ENCODE measurements at regions not wholly inside any gene's neighbourhood (a gene's known extent, or its start where the extent isn't known, plus 50 kb on each side); places are given as distances from the start of the nearest gene placed in this dataset.
A peak's percentile ranks its signal among the peaks of the same experiment; 100 is the strongest.

DNA sequence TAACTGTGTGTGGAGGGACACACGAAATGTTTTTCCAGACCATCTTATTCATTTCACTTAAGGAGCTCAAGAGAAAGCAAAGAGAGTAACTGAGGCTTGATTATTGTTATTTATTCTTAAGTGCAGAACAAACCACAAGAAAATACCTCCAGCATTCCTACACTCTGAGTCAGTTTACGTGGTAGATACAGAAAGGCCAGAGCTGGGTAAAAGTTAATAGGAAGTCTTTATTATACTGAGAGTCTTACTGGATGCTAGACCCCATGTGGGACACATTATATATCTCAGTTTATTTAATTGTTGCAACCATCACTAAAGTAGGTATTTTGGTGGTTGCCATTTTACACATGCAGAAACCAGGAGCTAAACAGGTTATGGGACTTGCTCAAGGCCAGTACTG is 261.4 kb upstream of the POU2AF2 start:
- peak; percentile 64 for DNase-seq (ENCODE audit: low spot score)

GRCh38 chr11:110982214-110982613 is 263.3 kb upstream of the POU2AF2 start:
- DNase-seq (ENCODE audit: low spot score), result no peak

DNA sequence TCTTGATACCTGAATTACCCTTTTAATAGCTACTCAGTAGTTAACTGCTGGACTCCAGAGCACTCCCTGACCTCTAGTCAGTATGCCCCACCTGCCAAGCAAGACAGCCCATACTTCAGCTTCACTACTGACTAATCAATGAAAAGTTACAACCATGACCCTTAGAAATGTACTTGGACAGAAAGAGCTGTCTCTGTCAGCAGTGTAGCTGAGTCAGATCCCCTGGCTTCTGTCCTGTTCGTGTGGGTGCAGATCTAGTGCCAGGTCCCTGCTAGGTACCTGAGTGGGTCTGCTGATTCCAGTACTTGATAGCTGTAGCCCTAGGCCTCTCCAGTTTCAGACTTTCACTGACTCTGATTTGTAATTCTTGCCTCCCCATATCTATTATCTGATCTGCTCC is 265.8 kb upstream of the POU2AF2 start:
- DNase-seq (ENCODE audit: low spot score), result peak; percentile 33

- no peak for DNase-seq (ENCODE audit: low spot score)
Observed at GRCh38 chr11:110977661-110978060, 265.4 kb upstream of the ARHGAP20 start.

GRCh38 chr11:110974731-110975130 is 262.5 kb upstream of the ARHGAP20 start:
- no peak for DNase-seq (ENCODE audit: low spot score)

DNA sequence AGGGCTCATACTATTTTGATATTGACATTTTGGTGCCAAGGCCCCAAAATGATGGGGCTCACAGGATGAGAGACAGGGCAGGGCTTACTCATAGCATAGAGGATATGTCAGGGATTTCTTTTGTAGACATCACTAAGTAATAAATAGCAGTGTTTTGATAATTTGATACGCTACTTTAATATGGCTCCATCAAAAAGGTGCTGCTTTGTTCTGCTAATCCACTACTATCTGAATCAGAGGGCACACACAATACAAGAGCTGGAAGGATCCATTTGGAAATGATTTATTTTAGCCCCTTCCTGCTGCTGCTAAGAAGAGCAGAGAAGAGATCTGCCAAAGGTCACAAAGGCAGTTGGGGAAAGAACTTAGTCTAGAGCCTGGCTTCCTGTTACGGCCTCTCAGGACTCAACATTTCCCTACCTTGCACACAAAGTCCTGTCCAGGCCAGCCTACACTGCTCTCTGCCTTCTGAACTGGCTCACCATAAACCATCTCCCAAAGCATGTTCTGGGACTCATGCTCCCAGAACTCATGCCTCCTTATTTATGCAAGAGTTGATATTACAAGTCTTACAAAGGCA is 261.3 kb upstream of the ARHGAP20 start:
- DNase-seq (ENCODE audit: low spot score), result no peak

DNA sequence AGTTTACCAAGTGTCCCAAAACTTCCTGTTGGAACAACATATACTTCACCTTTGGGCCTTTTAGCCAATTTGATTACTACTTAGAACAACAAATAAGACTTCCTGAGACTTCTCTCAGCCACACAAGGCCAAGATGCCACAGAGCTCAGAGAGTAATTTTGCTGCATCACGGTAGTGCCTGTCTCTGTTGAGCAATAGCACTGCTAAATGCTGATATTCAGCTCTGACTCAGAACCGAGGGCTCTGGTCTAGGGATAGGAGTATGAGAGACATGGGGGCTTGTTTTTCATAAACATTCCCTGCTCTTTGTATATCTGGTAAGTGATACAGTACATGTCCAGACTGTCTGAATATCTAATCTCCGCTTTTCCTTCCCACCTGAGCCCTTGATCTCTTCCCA is 260.4 kb upstream of the ARHGAP20 start:
- DNase-seq (ENCODE audit: low spot score), result no peak

- DNase-seq (ENCODE audit: low spot score), result no peak
Observed at GRCh38 chr11:110972106-110972505, 259.9 kb upstream of the ARHGAP20 start.

- peak; percentile 47 for DNase-seq (ENCODE audit: low spot score)
Observed at GRCh38 chr11:110971140-110971539, 258.9 kb upstream of the ARHGAP20 start.

DNA sequence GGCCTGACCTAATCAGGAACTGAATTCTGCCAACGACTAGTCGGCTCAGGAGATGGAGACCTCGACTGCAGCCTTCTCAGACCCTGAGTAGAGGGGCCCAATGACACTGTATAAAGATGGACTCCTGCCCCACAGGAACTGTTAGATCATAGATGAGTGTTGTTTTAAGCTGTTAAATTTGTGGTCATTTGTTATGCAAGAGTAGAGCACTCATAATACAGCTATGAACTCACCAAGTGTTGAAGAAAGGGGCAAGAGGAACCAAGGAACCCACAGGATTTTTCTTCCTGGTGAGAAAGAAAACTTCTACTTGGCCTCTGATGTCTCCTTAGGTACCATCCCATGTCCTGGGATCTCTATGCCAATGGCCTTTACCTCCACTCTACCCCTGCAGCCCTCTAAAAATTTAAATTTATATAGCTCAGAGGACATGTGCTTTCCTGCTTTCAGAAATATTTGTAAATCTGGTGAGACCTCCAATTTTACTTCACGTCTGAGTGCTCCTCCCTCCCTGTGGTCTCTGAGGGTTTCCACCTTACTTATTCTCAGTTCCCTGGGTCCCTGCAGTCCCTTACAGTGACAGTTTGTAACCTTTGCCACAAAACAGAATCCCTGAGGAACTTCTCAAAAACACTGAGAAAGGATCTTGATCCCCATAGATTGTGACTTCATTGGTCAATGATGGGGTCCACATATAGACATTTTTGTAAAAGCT is 256.3 kb upstream of the ARHGAP20 start:
- no peak for DNase-seq (ENCODE audit: low spot score)

- no peak for DNase-seq (ENCODE audit: low spot score)
Observed at GRCh38 chr11:110966131-110966530, 253.9 kb upstream of the ARHGAP20 start.

GRCh38 chr11:110962921-110963320 is 250.7 kb upstream of the ARHGAP20 start:
- DNase-seq (ENCODE audit: low spot score), result no peak

DNA sequence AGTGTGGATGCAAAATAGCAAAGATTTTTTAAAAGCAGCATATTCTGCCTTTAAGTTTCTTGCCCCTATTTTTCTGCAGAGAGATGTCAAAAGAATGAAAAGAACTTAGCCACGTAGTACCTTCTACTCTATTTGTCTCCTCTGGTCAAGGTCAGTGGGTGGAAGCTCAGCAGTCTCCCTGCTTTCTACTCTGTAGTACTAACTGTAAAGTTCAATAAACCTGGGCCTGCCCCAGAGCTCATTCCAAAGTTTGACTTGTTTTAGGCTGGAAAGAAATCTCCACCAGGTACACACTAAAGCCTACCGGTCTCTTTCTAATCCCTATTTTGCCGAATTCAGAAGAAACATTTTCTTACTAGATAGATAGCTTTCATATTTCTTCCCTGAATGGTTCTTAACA is 247.9 kb upstream of the ARHGAP20 start:
- DNase-seq (ENCODE audit: low spot score), result no peak

GRCh38 chr11:110958216-110958615 is 246.0 kb upstream of the ARHGAP20 start:
- DNase-seq (ENCODE audit: low spot score), result no peak

DNA sequence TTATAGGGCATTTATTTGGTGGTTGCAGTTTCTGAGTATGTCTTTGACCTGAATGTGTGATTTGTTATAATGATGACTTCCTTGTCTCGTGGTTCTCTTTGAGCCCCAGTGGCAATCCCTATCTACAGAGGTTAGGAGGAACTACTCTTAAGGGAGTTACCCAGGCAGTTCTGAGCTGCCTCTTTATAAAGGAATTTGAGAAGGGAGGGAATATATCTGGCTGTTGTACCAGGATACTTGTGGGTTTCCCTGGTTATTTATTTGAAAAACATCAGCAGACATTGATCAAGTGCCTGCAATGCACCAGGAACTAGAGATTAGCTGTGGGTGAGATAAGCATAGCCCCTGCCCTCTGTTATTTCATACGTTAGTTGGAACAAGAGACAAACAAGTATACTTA is 243.5 kb upstream of the ARHGAP20 start:
- no peak for DNase-seq (ENCODE audit: low spot score)

GRCh38 chr11:110951950-110952503 is 239.8 kb upstream of the ARHGAP20 start:
- no peak for DNase-seq (ENCODE audit: low spot score)

GRCh38 chr11:110951037-110951949 is 239.1 kb upstream of the ARHGAP20 start:
- DNase-seq (ENCODE audit: low spot score), result peak; percentile 19

DNA sequence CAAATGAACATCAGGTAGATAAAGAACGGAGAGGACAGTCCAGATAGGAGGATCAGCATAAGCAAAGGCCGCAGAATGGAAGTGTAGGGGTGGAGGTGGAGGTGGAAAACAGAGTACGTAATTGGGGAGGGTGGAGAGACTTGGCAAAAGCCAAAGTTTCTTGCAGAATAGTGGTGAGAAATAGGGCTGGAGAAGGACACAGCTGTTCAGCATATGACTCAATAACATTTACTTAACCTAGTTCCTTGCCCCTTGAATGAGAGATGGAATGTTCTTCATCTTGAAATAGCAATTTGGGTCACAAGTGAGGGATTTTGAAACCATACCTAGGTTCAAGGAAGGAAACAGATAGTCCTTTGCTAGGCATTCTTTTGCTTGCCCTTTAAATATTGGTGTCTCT is 235.9 kb upstream of the ARHGAP20 start:
- DNase-seq (ENCODE audit: low spot score), result no peak

GRCh38 chr11:110947096-110947495 is 234.9 kb upstream of the ARHGAP20 start:
- no peak for DNase-seq (ENCODE audit: low spot score)

DNA sequence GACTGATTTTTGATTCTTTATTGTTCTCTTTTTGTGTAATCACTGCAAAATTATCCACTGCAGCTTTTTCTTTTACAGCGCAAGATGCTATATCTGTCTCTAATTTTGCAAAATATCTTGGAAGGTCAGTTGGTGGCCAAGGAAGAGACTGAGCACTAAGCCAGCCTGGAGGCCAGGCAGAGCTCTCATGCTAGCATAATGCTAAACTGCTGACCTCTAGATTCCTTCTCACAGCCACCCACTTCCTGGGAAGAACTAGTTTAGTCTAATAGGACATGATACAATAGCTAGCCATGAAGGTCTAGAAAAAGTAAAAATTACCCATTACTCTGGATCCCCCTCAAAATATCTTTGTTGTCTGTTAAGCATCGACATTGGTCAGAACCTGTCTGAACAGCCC is 227.2 kb upstream of the ARHGAP20 start:
- no peak for DNase-seq (ENCODE audit: low spot score)

DNA sequence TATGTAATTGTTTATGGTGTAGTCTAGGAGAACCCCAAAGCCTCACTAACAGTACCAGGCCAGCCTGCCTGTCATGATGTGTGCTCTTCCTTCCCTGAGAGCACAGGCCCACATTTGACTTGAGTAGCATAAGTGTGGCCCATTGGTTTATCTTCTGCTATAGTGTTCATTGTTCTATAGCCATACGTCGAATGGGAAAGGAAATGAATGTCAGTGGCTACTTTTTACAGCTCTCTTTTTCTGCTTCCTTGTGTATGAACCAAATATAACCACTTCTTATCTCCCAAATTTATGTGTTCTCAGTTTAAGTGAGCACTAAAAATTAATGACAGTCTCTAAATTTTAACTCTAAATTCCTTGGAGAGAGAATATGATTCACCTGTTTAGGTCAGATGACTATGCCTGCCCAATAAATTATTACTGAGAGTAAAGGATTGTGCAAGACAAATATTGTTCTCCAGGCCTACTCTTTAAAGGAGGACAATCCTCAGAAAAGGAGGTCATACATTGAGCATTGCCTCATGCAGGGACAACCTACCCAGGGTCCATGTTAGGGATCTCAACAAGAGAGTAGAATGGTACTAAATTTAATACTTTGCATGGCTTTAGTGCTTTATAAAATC is 222.9 kb upstream of the ARHGAP20 start:
- DNase-seq (ENCODE audit: low spot score), result no peak

DNA sequence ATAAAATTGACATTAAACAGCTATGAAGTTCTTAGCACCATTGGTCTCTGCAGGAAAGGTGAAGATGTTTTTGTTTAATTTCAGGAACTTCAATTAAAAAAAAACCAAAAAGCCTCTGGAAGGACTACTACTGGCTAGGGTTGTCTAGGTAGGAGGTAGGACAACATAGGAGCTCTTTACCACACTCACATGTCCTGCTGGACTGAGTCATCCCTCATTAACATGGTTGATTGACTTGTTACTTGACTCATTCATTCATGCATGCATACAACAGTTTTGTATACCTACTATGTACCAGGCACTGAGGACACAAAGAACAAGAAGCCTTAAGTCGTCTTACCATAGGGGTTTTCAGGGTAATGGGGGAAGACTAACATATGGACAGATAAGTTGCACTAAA is 216.9 kb upstream of the ARHGAP20 start:
- no peak for DNase-seq (ENCODE audit: low spot score)
